ENCODE measurements at regions not wholly inside any gene's neighbourhood (a gene's known extent, or its start where the extent isn't known, plus 50 kb on each side); places are given as distances from the start of the nearest gene placed in this dataset.
A peak's percentile ranks its signal among the peaks of the same experiment; 100 is the strongest.
"Not testable (repeated sequence)": the region's sequence is repeated elsewhere in the genome, so short reads cannot be mapped to it uniquely, and the experiment has no call there.

DNA sequence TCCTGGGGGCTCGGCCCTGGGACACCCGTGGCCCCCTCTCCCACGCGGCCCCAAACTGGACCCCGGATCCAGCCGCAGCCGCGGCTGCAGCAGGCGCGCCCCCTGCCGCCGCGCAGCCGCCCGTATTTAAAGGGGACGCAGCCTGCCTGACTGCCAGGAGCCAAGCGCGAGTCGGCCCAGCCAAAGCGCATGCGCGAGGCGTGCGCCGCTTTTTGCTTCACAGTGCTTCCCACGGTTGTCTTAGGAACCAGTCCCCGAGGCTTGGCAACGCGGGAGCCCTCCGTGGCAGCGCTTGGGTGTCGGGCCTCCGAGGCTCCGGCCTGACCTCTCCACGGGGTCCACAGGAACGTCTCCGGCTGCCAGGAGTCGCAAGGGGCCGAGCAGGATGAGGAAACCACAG is 712.8 kb downstream of the KCNJ18 start:
- not testable (repeated sequence) for FAIRE-seq; DNase-seq (ENCODE audit: insufficient read length, low spot score)

DNA sequence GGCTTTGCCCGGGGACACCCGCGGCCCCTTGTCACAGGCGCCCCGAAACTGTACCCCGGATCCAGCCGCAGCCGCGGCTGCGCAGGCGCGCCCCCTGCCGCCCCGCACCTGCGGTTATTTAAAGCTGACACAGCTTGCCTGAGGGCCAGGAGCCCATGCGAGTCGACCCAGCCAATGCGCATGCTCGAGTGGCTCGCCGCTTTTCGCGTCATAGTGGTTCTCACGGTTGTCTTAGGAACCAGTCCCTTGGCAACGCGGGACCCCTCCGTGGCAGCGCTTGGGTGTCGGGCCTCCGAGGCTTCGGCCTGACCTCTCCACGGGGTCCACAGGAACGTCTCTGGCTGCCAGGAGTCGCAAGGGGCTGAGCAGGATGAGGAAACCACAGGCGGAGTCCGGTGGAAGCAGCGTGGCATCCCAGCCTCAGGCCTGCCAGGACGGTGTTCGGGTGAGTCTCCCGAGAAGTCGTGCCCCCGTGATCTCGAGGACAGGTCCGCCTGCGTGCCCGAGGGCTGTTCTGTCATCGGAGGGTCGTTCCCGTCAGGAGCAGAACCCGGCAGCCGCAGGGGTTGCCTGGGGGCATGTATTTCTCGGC is 716.9 kb downstream of the KCNJ18 start:
- FAIRE-seq = no peak

DNA sequence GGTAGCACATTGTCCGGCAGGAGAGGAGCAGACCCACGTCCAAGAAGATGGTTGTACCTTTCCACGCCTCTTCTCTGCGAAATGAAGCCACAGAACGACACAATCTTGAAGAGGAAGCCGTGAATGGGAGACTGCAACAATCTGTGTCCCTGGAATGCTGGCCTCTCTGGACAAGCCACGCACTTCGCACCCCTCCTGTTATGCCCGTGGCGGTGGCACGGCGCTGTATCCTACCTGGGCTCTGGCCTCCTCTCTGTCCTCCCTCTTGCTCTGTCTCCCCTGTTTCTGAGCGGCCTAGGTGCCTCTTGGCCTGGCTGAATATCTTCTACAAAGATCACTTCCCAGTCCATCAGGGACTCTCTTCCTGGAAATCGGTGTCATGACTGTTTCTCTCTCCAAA is 717.8 kb downstream of the KCNJ18 start:
- no peak for FAIRE-seq

More for the DNA sequence above, 716.9 kb downstream of the KCNJ18 start:
- no peak for DNase-seq (ENCODE audit: insufficient read length, low spot score)

DNA sequence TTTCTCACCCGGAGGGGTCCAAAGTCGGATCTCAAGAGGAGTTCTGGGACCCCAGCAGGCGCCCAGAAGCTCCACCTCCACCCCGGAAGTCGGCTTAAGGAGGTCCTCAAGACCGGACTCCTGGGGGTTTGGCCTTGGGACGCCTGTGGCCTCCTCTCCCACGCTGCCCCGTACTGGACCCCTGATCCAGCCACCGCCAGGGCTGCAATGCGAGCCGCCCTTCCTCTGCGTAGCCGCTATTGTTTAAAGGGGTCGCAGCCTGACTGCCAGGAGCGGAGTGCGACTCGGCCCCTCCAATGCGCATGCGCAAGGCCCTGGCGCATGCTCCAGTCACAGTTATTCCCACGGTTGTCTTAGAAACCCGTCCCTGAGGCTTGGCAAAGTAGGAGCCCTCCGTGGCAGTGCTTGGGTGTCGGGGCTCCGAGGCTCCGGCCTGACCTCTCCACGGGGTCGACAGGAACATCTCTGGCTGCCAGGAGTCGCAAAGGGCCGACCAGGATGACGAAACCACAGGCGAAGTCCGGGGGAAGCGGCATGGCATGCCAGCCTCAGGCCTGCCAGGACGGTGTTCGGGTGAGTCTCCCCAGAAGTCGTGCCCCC is 719.0 kb downstream of the KCNJ18 start:
- DNase-seq (ENCODE audit: insufficient read length, low spot score) = no peak

More for the DNA sequence above, 717.8 kb downstream of the KCNJ18 start:
- DNase-seq (ENCODE audit: insufficient read length, low spot score) = no peak

DNA sequence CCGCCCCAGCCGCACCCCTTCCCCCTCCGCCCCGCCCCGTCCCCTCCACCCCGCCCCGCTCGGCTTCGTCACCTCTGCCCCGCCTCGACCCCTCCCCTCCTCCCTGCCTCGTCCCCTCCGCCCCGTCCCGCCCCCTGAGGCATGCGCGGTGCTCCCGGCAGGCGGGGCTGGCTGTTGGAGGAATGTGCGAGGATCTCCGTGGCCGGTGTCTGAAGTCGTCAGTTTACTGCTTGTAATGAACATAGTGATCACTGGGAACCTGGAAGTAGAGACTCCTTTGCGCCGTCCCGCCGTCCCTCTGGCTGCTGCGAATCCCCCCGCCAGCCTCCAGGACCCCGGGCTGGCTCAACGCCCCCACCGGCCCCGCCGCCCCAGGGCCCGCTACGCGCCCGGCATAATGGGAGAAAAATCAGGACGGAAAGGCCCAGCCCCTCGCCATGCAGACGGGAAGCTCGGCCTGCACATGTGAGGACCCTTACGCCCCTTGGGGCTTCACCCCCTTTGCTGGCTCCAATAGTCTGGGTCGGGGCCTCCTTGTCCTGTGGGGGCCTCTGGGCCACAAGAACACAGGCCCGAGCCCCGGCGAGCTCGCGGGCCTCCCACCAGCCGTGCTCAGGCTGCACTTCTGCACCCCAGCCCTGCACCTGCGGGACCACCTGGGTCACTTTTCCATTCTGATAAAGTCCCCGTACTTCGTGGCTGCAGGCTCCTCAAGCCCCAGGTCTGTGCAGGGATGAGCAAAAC is 743.1 kb downstream of the KCNJ18 start:
- FAIRE-seq (no peak), DNase-seq (ENCODE audit: insufficient read length, low spot score) (no peak)

More for the DNA sequence above, 719.0 kb downstream of the KCNJ18 start:
- FAIRE-seq = no peak

DNA sequence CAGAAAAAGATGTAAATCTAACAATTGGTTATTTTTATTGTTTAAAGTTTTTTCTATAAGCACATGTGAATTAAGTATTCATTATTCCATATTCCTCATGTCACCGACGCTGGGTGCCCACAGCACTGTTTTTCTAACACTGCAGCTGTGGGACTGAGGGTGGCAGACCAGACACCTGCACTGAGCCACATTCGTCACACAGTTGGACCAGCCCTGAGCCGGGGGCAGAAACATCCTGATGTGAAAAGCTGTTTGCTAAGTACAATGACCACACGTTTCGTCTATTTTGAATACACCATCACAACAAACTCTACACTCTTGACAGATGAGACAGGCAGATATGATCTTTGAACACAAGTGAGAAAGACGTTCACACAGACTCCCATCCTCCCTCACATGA is 749.5 kb downstream of the KCNJ18 start:
- FAIRE-seq (no peak), DNase-seq (ENCODE audit: insufficient read length, low spot score) (no peak)

DNA sequence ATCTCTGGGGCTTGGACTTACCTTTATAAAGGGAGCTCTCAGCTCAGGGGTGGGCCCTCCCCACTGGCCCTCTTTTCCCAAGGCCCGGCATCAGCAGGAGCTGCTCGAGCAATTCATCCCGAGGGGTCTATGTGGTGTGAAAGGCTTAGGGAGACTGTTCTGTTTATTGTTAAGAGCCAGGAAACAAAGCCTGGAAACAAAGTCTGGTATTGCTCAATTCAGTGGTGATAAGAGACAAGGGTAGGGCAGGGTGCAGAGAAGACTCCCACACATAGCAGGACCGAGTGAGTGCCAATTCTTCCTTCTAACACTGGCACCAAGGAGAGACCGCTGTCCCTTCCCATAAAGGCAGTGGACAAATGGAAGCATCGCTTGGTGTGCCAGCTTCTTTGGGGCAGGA is 750.7 kb downstream of the KCNJ18 start:
- DNase-seq (ENCODE audit: insufficient read length, low spot score) (no peak), FAIRE-seq (no peak)

DNA sequence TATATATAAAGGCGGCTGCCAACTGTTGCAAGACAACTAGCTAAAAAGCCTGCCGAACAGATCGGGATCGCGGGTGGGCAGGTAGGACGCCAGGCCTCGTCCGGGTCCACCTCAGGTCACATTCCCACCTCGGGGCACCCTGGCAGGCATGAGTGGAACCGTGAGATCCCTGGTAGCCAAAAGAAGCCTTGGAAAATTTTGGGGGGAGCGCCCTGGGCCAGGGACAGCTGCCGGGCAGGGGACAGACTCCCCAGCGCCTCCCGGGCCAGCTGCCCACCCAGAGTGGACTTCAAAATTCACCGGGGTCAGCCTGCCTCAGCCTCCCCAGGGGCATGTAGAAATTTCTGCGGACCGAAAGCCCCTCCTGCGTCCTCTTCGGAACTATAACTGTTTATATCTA is 760.9 kb downstream of the KCNJ18 start:
- DNase-seq (ENCODE audit: insufficient read length, low spot score) (no peak), FAIRE-seq (no peak)

DNA sequence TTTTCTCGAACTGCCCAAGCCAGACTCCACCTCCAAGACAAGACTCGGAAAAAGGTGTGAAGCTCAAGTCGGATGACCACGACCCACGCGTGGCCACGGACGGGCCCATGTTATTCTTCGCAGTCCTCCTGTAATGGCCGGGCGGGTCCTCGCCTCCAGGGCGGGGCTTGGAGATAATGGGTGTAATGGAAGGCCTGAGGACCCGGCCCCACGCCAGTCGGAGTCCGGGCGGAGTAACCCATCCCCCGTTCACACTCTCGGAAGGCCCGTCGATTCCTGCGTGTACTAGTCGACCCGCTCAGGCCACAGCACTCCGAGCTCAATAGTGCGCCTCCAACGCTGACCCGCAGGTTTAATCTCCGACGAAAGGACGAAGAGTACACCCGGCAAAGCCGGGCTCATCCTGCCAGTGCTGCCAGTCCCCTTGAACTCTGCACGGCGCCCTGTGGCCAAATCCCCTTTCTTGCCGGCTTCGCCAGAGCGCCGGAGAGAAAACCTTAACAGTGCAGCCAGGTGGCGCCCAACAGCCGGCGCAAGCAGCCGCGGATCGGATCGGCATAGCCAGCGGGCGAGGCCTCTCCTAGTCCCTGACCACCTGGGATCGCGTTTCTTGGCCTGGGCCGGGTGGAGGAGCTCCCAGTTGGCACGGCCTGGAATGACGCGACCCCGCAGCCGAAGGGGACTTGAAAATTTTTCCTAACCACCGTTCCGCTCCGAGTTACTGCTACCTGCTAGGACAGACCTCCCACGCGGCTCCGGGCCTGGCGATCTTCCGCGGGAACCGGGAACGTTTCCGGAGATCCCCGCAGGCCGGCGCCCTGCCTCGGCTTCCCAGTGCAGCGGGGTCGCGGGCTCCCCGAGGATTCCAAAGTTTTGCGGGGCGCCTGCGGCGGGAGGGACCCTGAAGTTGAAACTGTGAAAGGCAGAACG is 762.0 kb downstream of the KCNJ18 start:
- FAIRE-seq (no peak), DNase-seq (ENCODE audit: insufficient read length, low spot score) (no peak)

DNA sequence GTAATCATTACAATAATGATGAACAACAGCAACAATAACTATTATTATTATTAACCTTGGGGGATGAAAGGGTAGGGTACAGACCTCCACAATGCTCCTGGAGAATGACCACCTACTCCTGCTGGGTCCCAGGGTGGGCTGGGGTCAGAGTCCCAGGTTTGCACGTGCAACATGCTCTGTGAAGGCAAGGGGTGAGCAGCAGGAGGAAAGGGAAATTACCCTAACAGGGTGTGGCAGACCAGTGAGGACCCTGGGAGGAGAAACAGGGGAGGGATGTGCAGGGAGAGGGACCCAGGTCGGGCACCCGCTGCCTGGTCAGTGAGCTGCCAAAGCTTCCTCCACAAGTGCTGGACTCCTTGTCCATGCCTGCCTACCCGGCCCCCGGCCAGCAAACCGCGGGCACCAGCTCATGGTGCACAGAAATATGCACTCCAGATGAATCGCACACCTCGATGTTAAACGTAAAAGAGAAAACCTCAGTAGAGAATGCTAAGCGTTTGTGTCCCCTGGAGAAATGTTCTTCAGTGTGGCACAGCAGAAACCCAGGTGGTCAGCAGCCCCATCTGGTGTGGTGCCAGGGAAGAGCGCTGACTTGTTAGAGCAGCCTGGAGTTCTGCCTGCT is 767.1 kb downstream of the KCNJ18 start:
- no peak for DNase-seq (ENCODE audit: insufficient read length, low spot score)

DNA sequence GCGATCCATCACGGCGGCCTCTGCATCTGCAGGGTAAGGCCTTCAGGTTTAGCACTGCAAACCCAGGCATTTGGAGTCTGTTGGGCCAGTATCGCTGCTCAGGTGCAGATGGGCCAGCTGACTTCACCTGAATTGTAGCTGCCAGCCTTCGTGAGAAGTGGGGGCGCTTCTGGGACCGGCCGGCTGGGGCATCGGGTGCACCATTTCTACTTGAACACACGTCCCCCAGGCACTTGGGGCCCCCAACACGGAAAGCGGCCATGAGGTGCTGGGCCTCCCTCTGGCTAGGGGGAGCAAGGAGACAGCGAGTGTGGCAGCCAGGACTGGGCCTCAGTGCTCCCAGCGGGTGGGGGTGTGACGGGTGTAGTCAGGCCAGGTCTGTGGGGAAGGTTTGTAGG is 767.6 kb downstream of the KCNJ18 start:
- DNase-seq (ENCODE audit: insufficient read length, low spot score) = no peak
- no peak for FAIRE-seq

More for the DNA sequence above, 767.1 kb downstream of the KCNJ18 start:
- no peak for FAIRE-seq

DNA sequence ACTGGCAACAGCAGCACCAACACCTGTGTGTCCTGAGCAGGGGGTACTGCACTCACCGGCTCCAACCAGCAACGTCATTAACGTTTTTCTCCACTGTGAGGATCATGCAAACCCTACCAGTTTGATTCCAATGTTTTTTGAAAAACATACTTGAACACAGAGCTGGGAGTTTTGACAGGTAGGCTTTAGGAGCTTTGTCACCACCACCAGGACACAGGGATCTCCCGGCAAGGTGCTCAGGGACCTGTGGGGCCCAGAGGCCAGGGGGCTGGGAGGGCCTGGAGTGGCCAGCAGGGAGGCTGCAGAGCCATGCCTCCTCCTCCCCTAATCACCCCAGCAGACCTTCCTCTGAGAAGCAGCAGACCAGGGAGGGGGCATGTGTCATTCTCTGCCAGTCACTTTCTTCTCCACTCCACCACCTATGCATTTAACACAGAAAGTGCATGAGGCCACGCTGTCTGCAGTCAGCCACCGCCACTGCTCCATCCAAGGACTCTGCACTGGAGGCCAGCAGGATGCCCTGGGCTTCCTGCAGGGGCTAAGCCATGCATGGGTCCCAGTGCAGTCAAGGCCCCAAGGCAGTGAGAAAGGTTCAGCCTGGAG is 768.2 kb downstream of the KCNJ18 start:
- DNase-seq (ENCODE audit: insufficient read length, low spot score) (no peak), FAIRE-seq (no peak)

DNA sequence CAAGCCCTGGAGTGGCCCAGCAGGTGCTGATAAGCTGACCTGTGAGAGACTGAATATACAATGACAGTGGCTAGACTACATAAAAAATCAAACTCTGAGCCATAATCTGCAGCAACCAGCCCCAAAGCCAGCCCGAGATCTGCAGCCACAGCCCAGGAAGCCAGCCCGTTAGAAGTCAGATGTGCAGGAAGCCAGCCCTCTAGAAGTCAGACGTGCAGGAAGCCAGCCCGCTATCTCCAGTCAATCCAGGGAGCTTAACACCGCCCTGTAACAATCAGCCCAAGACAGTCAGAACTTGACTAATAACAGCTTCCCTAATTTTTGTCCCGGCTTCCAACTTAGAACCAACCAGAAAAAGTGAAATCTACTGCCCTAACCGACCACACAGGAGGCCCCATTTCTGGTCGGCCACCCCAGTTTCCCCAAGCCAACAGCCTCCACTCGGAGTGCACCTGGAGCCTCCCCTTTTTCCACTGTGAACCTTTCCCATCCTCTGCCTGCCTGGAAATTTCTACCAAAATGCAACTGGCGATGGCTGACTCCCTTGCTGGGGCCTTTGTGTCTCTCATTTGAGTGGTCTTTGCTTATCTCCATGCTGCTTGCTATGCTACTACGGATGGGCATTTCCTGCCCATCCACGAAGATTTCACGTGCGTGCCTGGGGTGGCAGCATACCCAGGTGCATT is 769.3 kb downstream of the KCNJ18 start:
- FAIRE-seq = peak; percentile 40
- no peak for DNase-seq (ENCODE audit: insufficient read length, low spot score)

DNA sequence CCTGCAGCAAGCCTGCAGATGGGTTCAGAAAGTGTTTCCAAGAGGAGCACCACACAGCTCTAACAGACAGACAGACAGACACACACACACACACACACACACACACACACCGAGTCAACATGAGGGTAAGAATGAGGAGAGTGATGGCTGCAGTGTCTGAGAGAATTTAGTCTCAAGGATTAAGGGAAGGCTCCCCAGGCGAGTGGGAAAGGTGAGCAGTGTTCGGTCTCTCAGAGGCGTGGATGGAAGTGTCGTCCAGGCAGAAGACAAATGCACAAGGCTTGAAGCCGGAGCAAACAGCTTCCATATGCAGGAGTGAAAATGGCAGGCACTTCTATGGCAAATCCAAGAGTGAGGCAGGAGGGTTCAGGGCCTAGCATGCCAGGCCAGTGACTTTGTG is 770.1 kb downstream of the KCNJ18 start:
- DNase-seq (ENCODE audit: insufficient read length, low spot score) = no peak
- FAIRE-seq = no peak

DNA sequence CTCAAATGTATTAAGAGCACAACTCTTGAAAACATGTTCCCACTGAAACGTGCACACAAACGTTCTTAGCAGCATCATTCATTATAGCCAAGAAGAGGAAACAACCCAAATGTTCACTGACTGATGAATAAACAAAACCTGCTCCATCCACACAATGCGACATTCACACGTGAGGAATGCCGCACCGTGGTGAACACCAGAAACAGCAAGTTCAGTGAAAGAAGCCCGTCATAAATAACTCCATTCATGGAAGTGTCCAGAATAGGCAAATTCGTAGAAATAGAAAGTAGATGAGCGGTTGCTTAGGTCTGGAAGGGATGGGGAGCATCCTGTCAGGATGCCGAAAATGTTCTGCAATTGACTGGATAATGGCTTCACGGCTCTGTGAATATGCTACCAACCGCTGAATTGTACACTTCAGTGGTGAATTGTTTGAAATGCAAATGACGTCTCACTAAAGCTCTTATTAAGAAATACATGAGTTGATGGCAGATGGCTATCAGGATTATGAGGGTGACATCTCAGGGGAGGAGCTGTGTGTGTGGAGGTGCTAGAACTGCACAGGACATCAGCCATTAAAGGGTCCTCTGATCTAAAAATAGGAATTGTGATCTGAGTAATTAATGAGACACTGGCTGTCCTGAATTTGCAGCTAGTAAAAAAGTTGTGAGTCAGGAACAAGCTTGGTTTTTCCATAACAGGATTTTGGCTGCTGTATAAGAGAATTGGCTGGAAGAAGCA is 771.0 kb downstream of the KCNJ18 start:
- DNase-seq (ENCODE audit: insufficient read length, low spot score) = no peak
- FAIRE-seq = peak; percentile 66

DNA sequence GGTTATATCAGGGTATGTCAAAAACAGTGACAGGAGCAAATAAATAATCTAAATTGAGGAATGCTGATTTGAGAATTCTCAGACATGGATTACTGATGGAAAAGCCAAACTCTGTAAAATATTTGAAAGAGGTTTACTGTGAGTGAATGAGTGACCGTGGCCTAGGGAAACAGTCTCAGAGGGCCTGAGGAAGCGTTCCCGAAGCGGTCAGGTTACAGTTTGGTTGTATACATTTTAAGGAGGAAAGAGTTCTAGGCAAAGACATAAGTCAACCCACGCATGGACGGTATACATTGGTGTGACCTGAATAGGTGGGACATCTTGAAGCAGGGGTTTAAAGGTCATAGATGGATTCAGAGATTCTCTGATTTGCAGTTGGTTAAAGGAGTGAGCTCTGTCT is 771.7 kb downstream of the KCNJ18 start:
- DNase-seq (ENCODE audit: insufficient read length, low spot score) = no peak
- no peak for FAIRE-seq

DNA sequence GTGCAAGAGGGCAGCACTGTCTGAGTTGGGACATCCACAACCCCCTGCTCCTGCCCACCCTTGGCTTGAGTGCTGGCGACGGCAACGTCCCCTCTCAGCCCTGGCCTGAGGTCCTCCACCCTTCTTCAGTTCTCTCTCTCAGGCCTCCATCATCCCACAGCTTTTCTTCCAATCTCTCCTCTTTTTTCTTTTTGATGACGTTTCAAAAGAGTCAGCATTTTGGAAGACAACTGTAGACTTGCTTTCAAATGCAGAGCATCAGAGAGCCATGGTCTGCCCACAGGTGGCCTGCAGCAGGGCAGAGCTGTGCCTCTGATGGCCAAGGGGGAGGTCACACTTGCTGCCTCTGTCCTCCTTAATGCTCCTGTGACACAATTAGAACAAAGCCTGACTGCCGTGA is 775.4 kb downstream of the KCNJ18 start:
- FAIRE-seq (no peak), DNase-seq (ENCODE audit: insufficient read length, low spot score) (no peak)

DNA sequence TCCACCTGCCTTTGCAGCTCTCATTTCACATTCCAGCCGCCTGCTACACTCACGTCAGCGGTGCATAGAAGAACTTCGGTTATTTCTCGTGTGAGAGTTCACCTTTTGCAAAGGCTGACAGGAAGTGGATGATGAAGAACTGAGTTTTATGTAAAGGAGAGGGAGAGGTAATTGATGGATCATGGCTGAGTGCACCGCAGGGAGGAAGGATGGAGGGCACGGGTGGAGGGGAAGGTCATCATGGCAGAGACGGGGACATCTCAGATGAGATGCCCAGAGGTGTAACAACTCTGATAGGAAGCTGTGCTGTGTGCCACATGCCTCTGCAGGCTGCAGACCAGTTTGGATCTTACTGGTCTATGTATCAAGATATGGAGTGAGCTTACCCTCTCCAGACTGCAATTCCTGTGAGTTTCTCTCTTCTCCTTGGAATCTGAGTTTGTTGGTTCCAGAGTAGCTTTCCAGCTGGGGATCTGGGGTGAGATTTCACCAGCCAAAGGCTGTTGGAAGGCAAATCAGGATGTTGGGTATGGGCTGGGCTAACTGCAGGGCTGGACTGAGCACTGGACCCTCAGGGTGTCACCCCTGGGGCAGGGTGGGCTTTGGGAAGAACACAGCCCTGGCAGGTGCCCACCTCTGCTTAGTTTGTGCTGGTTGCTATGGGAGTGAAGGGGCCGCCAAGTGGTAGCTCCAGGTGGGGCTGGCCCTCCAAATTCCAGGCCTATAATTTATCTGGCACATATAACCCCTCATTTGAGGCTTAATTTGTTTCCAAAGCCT is 777.0 kb downstream of the KCNJ18 start:
- peak; percentile 62 for FAIRE-seq
- no peak for DNase-seq (ENCODE audit: insufficient read length, low spot score)

Measured in HTR-8/SVneo (cell line).